ENCODE measurements at regions not wholly inside any gene's neighbourhood (a gene's known extent, or its start where the extent isn't known, plus 50 kb on each side); places are given as distances from the start of the nearest gene placed in this dataset.

GRCh38 chr7:17523813-17524739 lies 225.6 kb downstream of the AHR start (continued):
- TF ChIP-seq, protein P1, sequence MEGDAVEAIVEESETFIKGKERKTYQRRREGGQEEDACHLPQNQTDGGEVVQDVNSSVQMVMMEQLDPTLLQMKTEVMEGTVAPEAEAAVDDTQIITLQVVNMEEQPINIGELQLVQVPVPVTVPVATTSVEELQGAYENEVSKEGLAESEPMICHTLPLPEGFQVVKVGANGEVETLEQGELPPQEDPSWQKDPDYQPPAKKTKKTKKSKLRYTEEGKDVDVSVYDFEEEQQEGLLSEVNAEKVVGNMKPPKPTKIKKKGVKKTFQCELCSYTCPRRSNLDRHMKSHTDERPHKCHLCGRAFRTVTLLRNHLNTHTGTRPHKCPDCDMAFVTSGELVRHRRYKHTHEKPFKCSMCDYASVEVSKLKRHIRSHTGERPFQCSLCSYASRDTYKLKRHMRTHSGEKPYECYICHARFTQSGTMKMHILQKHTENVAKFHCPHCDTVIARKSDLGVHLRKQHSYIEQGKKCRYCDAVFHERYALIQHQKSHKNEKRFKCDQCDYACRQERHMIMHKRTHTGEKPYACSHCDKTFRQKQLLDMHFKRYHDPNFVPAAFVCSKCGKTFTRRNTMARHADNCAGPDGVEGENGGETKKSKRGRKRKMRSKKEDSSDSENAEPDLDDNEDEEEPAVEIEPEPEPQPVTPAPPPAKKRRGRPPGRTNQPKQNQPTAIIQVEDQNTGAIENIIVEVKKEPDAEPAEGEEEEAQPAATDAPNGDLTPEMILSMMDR (CRISPR knock-in tag; IDR thresholded peaks at IDR 0.05): no peak
- TF ChIP-seq E2F1 (CRISPR knock-in tag; IDR thresholded peaks at IDR 0.05) (no peak), ZBTB33 (CRISPR knock-in tag; IDR thresholded peaks at IDR 0.05) (no peak; the same call in 1 of the 2 replicates), SOX5 (CRISPR knock-in tag; IDR thresholded peaks at IDR 0.05; ENCODE audit: borderline replicate concordance) (no peak), PBX3 (CRISPR knock-in tag; IDR thresholded peaks at IDR 0.05; ENCODE audit: borderline replicate concordance) (no peak), PAX8 (CRISPR knock-in tag; IDR thresholded peaks at IDR 0.05; ENCODE audit: borderline replicate concordance) (no peak), NFYC (CRISPR knock-in tag; IDR thresholded peaks at IDR 0.05) (no peak), GZF1 (CRISPR knock-in tag; IDR thresholded peaks at IDR 0.05) (no peak), GFI1 (CRISPR knock-in tag; IDR thresholded peaks at IDR 0.05; ENCODE audit: borderline replicate concordance) (0 out of 2 replicates have a peak, but pooled peaks have one; percentile 37), TOE1 (CRISPR knock-in tag; IDR thresholded peaks at IDR 0.05) (no peak), POLR2A (IDR thresholded peaks at IDR 0.05; ENCODE audit: insufficient read depth in 1 of 2, low read depth in 2 of 2, low read length in 2 of 2) (no peak)
- TF ChIP-seq, protein P2, sequence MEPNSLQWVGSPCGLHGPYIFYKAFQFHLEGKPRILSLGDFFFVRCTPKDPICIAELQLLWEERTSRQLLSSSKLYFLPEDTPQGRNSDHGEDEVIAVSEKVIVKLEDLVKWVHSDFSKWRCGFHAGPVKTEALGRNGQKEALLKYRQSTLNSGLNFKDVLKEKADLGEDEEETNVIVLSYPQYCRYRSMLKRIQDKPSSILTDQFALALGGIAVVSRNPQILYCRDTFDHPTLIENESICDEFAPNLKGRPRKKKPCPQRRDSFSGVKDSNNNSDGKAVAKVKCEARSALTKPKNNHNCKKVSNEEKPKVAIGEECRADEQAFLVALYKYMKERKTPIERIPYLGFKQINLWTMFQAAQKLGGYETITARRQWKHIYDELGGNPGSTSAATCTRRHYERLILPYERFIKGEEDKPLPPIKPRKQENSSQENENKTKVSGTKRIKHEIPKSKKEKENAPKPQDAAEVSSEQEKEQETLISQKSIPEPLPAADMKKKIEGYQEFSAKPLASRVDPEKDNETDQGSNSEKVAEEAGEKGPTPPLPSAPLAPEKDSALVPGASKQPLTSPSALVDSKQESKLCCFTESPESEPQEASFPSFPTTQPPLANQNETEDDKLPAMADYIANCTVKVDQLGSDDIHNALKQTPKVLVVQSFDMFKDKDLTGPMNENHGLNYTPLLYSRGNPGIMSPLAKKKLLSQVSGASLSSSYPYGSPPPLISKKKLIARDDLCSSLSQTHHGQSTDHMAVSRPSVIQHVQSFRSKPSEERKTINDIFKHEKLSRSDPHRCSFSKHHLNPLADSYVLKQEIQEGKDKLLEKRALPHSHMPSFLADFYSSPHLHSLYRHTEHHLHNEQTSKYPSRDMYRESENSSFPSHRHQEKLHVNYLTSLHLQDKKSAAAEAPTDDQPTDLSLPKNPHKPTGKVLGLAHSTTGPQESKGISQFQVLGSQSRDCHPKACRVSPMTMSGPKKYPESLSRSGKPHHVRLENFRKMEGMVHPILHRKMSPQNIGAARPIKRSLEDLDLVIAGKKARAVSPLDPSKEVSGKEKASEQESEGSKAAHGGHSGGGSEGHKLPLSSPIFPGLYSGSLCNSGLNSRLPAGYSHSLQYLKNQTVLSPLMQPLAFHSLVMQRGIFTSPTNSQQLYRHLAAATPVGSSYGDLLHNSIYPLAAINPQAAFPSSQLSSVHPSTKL (CRISPR knock-in tag; IDR thresholded peaks at IDR 0.05): peak; percentile 67; the same call in 1 of the 2 replicates
- TF ChIP-seq, protein P3, sequence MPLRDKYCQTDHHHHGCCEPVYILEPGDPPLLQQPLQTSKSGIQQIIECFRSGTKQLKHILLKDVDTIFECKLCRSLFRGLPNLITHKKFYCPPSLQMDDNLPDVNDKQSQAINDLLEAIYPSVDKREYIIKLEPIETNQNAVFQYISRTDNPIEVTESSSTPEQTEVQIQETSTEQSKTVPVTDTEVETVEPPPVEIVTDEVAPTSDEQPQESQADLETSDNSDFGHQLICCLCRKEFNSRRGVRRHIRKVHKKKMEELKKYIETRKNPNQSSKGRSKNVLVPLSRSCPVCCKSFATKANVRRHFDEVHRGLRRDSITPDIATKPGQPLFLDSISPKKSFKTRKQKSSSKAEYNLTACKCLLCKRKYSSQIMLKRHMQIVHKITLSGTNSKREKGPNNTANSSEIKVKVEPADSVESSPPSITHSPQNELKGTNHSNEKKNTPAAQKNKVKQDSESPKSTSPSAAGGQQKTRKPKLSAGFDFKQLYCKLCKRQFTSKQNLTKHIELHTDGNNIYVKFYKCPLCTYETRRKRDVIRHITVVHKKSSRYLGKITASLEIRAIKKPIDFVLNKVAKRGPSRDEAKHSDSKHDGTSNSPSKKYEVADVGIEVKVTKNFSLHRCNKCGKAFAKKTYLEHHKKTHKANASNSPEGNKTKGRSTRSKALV (CRISPR knock-in tag; IDR thresholded peaks at IDR 0.05): no peak

Data from HepG2 (cell line).